ENCODE measurements at regions not wholly inside any gene's neighbourhood (a gene's known extent, or its start where the extent isn't known, plus 50 kb on each side); places are given as distances from the start of the nearest gene placed in this dataset.
A peak's percentile ranks its signal among the peaks of the same experiment; 100 is the strongest.

- no peak overlapping the region for H3K4me3 ChIP-seq (replicated peaks; ENCODE audit: low read depth, low read length)
- peak; percentile 80 for DNase-seq (ENCODE audit: low read depth)
- no peak for TF ChIP-seq CTCF (IDR thresholded peaks at IDR 0.05; ENCODE audit: low read length, missing control alignments)
Observed at GRCh38 chr13:47499358-47500150, 501.5 kb downstream of the SUCLA2 start.

- H3K4me3 ChIP-seq (replicated peaks; ENCODE audit: low read depth, low read length): no peak overlapping the region
- no peak for TF ChIP-seq CTCF (IDR thresholded peaks at IDR 0.05; ENCODE audit: low read length, missing control alignments)
- DNase-seq (ENCODE audit: low read depth): peak; percentile 63
Observed at GRCh38 chr13:47484548-47484947, 516.5 kb downstream of the SUCLA2 start.

- TF ChIP-seq CTCF (IDR thresholded peaks at IDR 0.05; ENCODE audit: low read length, missing control alignments): no peak
- no peak for DNase-seq (ENCODE audit: low read depth)
Observed at GRCh38 chr13:47481536-47481935, 519.5 kb downstream of the SUCLA2 start.

GRCh38 chr13:47480951-47481350 is 520.1 kb downstream of the SUCLA2 start:
- DNase-seq (ENCODE audit: low read depth): no peak
- H3K4me3 ChIP-seq (replicated peaks; ENCODE audit: low read depth, low read length): no peak overlapping the region
- no peak for TF ChIP-seq CTCF (IDR thresholded peaks at IDR 0.05; ENCODE audit: low read length, missing control alignments)

More at GRCh38 chr13:47481536-47481935, 519.5 kb downstream of the SUCLA2 start:
- H3K4me3 ChIP-seq (replicated peaks; ENCODE audit: low read depth, low read length): no peak overlapping the region

GRCh38 chr13:47480121-47480520 is 521.0 kb downstream of the SUCLA2 start:
- peak; percentile 75 for DNase-seq (ENCODE audit: low read depth)
- no peak overlapping the region for H3K4me3 ChIP-seq (replicated peaks; ENCODE audit: low read depth, low read length)
- no peak for TF ChIP-seq CTCF (IDR thresholded peaks at IDR 0.05; ENCODE audit: low read length, missing control alignments)

- DNase-seq (ENCODE audit: low read depth): no peak
Observed at GRCh38 chr13:47478985-47479384, 522.1 kb downstream of the SUCLA2 start.

More at GRCh38 chr13:47478985-47479384, 522.1 kb downstream of the SUCLA2 start:
- TF ChIP-seq CTCF (IDR thresholded peaks at IDR 0.05; ENCODE audit: low read length, missing control alignments): no peak
- H3K4me3 ChIP-seq (replicated peaks; ENCODE audit: low read depth, low read length): no peak overlapping the region
